ENCODE measurements at regions not wholly inside any gene's neighbourhood (a gene's known extent, or its start where the extent isn't known, plus 50 kb on each side); places are given as distances from the start of the nearest gene placed in this dataset.
A peak's percentile ranks its signal among the peaks of the same experiment; 100 is the strongest.

DNA sequence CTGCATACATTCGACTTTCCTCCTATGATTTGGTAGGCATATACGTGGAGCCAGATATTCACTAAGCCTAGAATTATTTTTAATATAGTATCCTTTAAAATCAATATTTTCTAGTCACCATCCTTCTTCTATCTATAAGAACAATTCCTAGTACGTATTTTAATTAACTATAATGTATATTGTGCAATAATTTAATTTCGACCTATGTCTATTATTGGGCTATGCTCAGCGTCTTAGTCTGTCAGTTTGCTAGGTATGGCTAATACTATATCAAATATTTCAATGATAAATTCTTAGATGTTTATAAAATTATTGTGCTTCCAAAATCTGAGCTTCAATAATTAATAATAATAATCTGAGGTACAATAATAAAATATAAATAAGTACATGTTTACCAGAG lies 705.3 kb downstream of the PRELID2 start:
- DNase-seq = no peak
- ChIA-PET CTCF (no interaction called here), POLR2A (ENCODE audit: unreplicated experiment) (no interaction called here)
- H2AFZ ChIP-seq = no peak overlapping the region
- H3K79me2 ChIP-seq (ENCODE audit: low read depth) = no peaks in the 10 kb centered on the region
- no peaks in the 10 kb centered on the region for H3K36me3 ChIP-seq (ENCODE audit: low read depth)
- no peaks in the 10 kb centered on the region for H3K9me3 ChIP-seq (ENCODE audit: insufficient read depth, low read depth)
- no peaks in the 10 kb centered on the region for H3K4me1 ChIP-seq (replicated peaks; ENCODE audit: insufficient read depth)
- no peak overlapping the region for H3K27ac ChIP-seq
- H3K4me3 ChIP-seq = no peak overlapping the region
- TF ChIP-seq, protein P1, sequence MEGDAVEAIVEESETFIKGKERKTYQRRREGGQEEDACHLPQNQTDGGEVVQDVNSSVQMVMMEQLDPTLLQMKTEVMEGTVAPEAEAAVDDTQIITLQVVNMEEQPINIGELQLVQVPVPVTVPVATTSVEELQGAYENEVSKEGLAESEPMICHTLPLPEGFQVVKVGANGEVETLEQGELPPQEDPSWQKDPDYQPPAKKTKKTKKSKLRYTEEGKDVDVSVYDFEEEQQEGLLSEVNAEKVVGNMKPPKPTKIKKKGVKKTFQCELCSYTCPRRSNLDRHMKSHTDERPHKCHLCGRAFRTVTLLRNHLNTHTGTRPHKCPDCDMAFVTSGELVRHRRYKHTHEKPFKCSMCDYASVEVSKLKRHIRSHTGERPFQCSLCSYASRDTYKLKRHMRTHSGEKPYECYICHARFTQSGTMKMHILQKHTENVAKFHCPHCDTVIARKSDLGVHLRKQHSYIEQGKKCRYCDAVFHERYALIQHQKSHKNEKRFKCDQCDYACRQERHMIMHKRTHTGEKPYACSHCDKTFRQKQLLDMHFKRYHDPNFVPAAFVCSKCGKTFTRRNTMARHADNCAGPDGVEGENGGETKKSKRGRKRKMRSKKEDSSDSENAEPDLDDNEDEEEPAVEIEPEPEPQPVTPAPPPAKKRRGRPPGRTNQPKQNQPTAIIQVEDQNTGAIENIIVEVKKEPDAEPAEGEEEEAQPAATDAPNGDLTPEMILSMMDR (conservative IDR thresholded peaks at IDR 0.05) = no peak
- no peak for TF ChIP-seq EZH2 (IDR thresholded peaks at IDR 0.05; ENCODE audit: low read depth)
- H3K9me2 ChIP-seq (ENCODE audit: insufficient read depth) = no peaks in the 10 kb centered on the region
- BruUV-seq (replicated peaks) = no TSS peak
- no peaks in the 10 kb centered on the region for H3K27me3 ChIP-seq (ENCODE audit: insufficient read depth, low read depth)
- H4K20me1 ChIP-seq (ENCODE audit: insufficient read depth) = no peaks in the 10 kb centered on the region
- H3F3A ChIP-seq (ENCODE audit: insufficient read depth, low read depth) = no peaks in the 10 kb centered on the region
- H3K4me2 ChIP-seq = no peak overlapping the region
- intact Hi-C loops (cut with micrococcal nuclease; ENCODE audit: unreplicated experiment) = no loop called here

DNA sequence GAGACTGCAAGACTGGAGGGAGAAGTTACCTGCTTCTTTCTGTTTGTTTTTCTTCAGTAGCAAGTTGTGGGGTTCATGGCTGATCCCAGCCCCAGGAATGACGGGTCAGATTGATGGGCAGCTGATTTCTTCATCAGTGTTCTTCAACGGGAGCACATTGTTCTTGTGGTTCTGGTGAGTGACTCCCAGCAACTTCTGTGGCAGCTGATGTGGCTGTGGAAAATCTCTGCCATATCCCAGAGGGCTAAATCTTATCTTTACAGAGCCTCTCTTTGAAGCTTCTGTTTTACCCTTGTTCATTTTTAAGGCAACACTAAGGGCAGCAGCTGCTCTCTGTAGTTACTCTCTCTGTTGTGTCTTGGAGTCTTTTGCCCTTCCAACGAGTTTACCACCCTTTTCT lies 710.3 kb downstream of the PRELID2 start:
- no peaks in the 10 kb centered on the region for H3K27me3 ChIP-seq (ENCODE audit: insufficient read depth, low read depth)
- no peak for TF ChIP-seq EZH2 (IDR thresholded peaks at IDR 0.05; ENCODE audit: low read depth)
- TF ChIP-seq, protein P1 (conservative IDR thresholded peaks at IDR 0.05) = no peak
- intact Hi-C loops (cut with micrococcal nuclease; ENCODE audit: unreplicated experiment) = no loop called here

DNA sequence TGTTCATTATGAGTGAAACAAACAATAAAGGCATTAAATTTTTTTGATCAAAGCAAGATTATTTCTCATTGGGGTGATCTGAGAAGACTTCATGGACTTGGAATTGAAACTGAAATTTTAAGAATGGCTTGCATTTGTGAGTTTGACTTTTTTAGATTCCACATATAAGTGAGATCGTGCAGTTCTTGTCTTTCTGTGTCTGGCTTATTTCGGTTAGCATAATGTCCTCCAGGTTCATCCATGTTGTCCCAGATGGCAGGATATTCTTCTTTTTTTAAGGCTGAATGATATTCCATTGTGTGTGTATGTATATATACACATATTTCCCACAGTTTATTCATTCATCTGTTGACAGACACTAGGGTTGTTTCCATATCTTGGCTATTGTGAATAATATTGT lies 716.5 kb downstream of the PRELID2 start:
- no TSS peak for BruUV-seq (replicated peaks)
- CTCF ChIA-PET = no interaction called here

More for the DNA sequence above, 710.3 kb downstream of the PRELID2 start:
- POLR2A ChIA-PET (ENCODE audit: unreplicated experiment) = no interaction called here
- Histone ChIP-seq H3K79me2 (ENCODE audit: low read depth) (no peaks in the 10 kb centered on the region), H3K36me3 (ENCODE audit: low read depth) (no peaks in the 10 kb centered on the region), H4K20me1 (ENCODE audit: insufficient read depth) (no peaks in the 10 kb centered on the region), H3F3A (ENCODE audit: insufficient read depth, low read depth) (no peaks in the 10 kb centered on the region), H3K27ac (no peak overlapping the region), H3K4me3 (no peak overlapping the region), H3K4me1 (replicated peaks; ENCODE audit: insufficient read depth) (no peaks in the 10 kb centered on the region), H3K9me3 (ENCODE audit: insufficient read depth, low read depth) (no peaks in the 10 kb centered on the region), H2AFZ (no peak overlapping the region), H3K9me2 (ENCODE audit: insufficient read depth) (no peaks in the 10 kb centered on the region), H3K4me2 (no peak overlapping the region)
- BruUV-seq (replicated peaks) = no TSS peak
- no peak for DNase-seq
- CTCF ChIA-PET = no interaction called here

More for the DNA sequence above, 716.5 kb downstream of the PRELID2 start:
- POLR2A ChIA-PET (ENCODE audit: unreplicated experiment) = interaction anchor here (0.7 kb wide), 1 partner anchor 44 kb away, joined by 6 read pairs; no protein-coding TSS in a partner anchor
- Histone ChIP-seq H3K27ac (no peak overlapping the region), H3K36me3 (ENCODE audit: low read depth) (no peaks in the 10 kb centered on the region), H3K4me2 (no peak overlapping the region), H4K20me1 (ENCODE audit: insufficient read depth) (no peaks in the 10 kb centered on the region), H3K79me2 (ENCODE audit: low read depth) (no peaks in the 10 kb centered on the region), H3K4me3 (no peak overlapping the region), H3K4me1 (replicated peaks; ENCODE audit: insufficient read depth) (no peaks in the 10 kb centered on the region), H3K9me2 (ENCODE audit: insufficient read depth) (no peaks in the 10 kb centered on the region), H2AFZ (peak overlapping the region; percentile 52; the same call in 1 of the 2 replicates), H3K27me3 (ENCODE audit: insufficient read depth, low read depth) (no peaks in the 10 kb centered on the region), H3F3A (ENCODE audit: insufficient read depth, low read depth) (no peaks in the 10 kb centered on the region), H3K9me3 (ENCODE audit: insufficient read depth, low read depth) (no peaks in the 10 kb centered on the region)
- TF ChIP-seq, protein P1 (conservative IDR thresholded peaks at IDR 0.05) = no peak
- no peak for TF ChIP-seq EZH2 (IDR thresholded peaks at IDR 0.05; ENCODE audit: low read depth)
- DNase-seq = no peak
- intact Hi-C loops (cut with micrococcal nuclease; ENCODE audit: unreplicated experiment) = no loop called here
